DMS53 (cell line): ENCODE measurements at regions not wholly inside any gene's neighbourhood (a gene's known extent, or its start where the extent isn't known, plus 50 kb on each side); places are given as distances from the start of the nearest gene placed in this dataset.
"Not testable (repeated sequence)": the region's sequence is repeated elsewhere in the genome, so short reads cannot be mapped to it uniquely, and the experiment has no call there.

Experiments
- DNase-seq: peaks from one replicate; lab custom pipeline; 2025; lab: John Stamatoyannopoulos, UW

GRCh38 chr2:159880729-159881128 is 82.7 kb upstream of the CD302 start:
- DNase-seq: no peak

GRCh38 chr2:159879051-159879604 is 81.1 kb upstream of the CD302 start:
- DNase-seq: no peak

- no peak for DNase-seq
These were observed 77.1 kb upstream of the CD302 start for GRCh38 chr2:159875083-159875482.

- DNase-seq: peak; percentile 39
These were observed 75.2 kb upstream of the CD302 start for GRCh38 chr2:159873258-159873657.

GRCh38 chr2:159872353-159872752 is 74.3 kb upstream of the CD302 start:
- no peak for DNase-seq

GRCh38 chr2:159868598-159869159 is 70.7 kb upstream of the CD302 start:
- DNase-seq: not testable (repeated sequence)

- peak; percentile 51 for DNase-seq
These were observed 69.8 kb upstream of the CD302 start for GRCh38 chr2:159867567-159868361.

GRCh38 chr2:159863526-159864160 is 65.6 kb upstream of the CD302 start:
- no peak for DNase-seq

- DNase-seq: no peak
These were observed 62.7 kb upstream of the CD302 start for GRCh38 chr2:159860581-159861310.

GRCh38 chr2:159859583-159859982 is 61.6 kb upstream of the CD302 start:
- DNase-seq: no peak

- no peak for DNase-seq
These were observed 58.8 kb upstream of the CD302 start for GRCh38 chr2:159856760-159857159.

GRCh38 chr2:159855557-159856061 is 57.6 kb upstream of the CD302 start:
- DNase-seq: no peak

GRCh38 chr2:159855143-159855542 is 57.1 kb upstream of the CD302 start:
- DNase-seq: no peak

- DNase-seq: no peak
These were observed 56.5 kb upstream of the CD302 start for GRCh38 chr2:159854481-159854880.

GRCh38 chr2:159853101-159853500 is 55.1 kb upstream of the CD302 start:
- DNase-seq: no peak

GRCh38 chr2:159851941-159852340 is 53.9 kb upstream of the CD302 start:
- no peak for DNase-seq

- DNase-seq: no peak
These were observed 52.8 kb upstream of the CD302 start for GRCh38 chr2:159850789-159851188.

- no peak for DNase-seq
These were observed 51.3 kb upstream of the CD302 start for GRCh38 chr2:159849160-159849813.
